IMR-90 (cell line): ENCODE measurements at regions not wholly inside any gene's neighbourhood (a gene's known extent, or its start where the extent isn't known, plus 50 kb on each side); places are given as distances from the start of the nearest gene placed in this dataset.

ENCODE experiments used
- ATAC-seq: fragments of 200-7000 bp; cut with Tn5 transposase; 2 replicates; pipeline ENCODE4 v1.9.1; 2020; ENCODE audit warnings: low read depth, mild to moderate bottlenecking, moderate library complexity
- BruUV-seq: library from RNA; stranded (reverse); fragments of 400-500 nt; replicated peaks from 2 replicates; lab custom pipeline; 2021; lab: Mats Ljungman, UMichigan
- CTCF ChIA-PET: fragments of 300-600 bp; formaldehyde crosslinking; extraction: SDS; loops from one replicate; lab custom pipeline; 2021; ENCODE audit warnings: antibody characterized with exemption; lab: Yijun Ruan, JAX
- POLR2A ChIA-PET: fragments of 300-600 bp; sonication (Branson Sonifier 250); formaldehyde crosslinking; loops from one replicate; lab custom pipeline; 2022; ENCODE audit warnings: antibody characterized with exemption; ENCODE audit not compliant: unreplicated experiment; lab: Charles Lee
- DNase-seq: peaks from one replicate; pipeline ENCODE4 v3.0.0; 2013
- H2AFZ ChIP-seq: replicated peaks from 2 replicates; pipeline ENCODE3; 2013; ENCODE audit warnings: low read length, mild to moderate bottlenecking; ENCODE audit not compliant: poor library complexity
- H2AK5ac ChIP-seq: 2 replicates; pipeline ENCODE4 v1.6.1; 2013; ENCODE audit warnings: low read depth, low read length, inconsistent platforms
- H2AK9ac ChIP-seq: replicated peaks from 2 replicates; pipeline ENCODE3; 2013; ENCODE audit warnings: mild to moderate bottlenecking, low read depth, low read length, moderate library complexity; ENCODE audit not compliant: poor library complexity
- H2BK120ac ChIP-seq: 2 replicates; pipeline ENCODE4 v1.6.1; 2013; ENCODE audit warnings: low read depth, low read length, inconsistent platforms
- H2BK15ac ChIP-seq: 3 replicates; pipeline ENCODE4 v1.6.1; 2013; ENCODE audit warnings: low read depth, low read length, inconsistent platforms
- H2BK20ac ChIP-seq: 2 replicates; pipeline ENCODE4 v1.6.1; 2013; ENCODE audit warnings: low read depth, mild to moderate bottlenecking, inconsistent platforms, low read length, moderate library complexity
- H2BK5ac ChIP-seq: 2 replicates; pipeline ENCODE4 v1.6.1; 2013; ENCODE audit warnings: mild to moderate bottlenecking, low read depth, low read length, inconsistent platforms; ENCODE audit not compliant: poor library complexity, severe bottlenecking
- H3K14ac ChIP-seq: replicated peaks from 2 replicates; pipeline ENCODE4 v1.6.1; 2013; ENCODE audit warnings: low read depth, low read length, inconsistent platforms
- H3K18ac ChIP-seq: 2 replicates; pipeline ENCODE4 v1.6.1; 2013; ENCODE audit warnings: low read depth, low read length, control low read depth
- H3K23ac ChIP-seq: 2 replicates; pipeline ENCODE4 v1.6.1; 2013; ENCODE audit warnings: low read depth, low read length, inconsistent platforms
- H3K27ac ChIP-seq: 2 replicates; pipeline ENCODE4 v1.5.1; 2013; ENCODE audit warnings: mild to moderate bottlenecking, control low read depth, low read length; ENCODE audit not compliant: insufficient read depth
- H3K27me3 ChIP-seq: 2 replicates; pipeline ENCODE4 v1.6.1; 2013; ENCODE audit warnings: low read length; ENCODE audit not compliant: control insufficient read depth, insufficient read depth
- H3K36me3 ChIP-seq: 2 replicates; pipeline ENCODE4 v1.6.1; 2013; ENCODE audit warnings: low read length, mixed read lengths; ENCODE audit not compliant: control insufficient read depth, insufficient read depth
- H3K4ac ChIP-seq: 2 replicates; pipeline ENCODE4 v1.6.1; 2013; ENCODE audit warnings: low read depth, low read length, inconsistent platforms
- H3K4me1 ChIP-seq: 2 replicates; pipeline ENCODE4 v1.6.1; 2013; ENCODE audit warnings: low read length, mixed read lengths; ENCODE audit not compliant: control insufficient read depth, insufficient read depth
- H3K4me2 ChIP-seq: 2 replicates; pipeline ENCODE4 v1.6.1; 2013; ENCODE audit warnings: low read depth, mild to moderate bottlenecking, control low read depth, low read length, moderate library complexity
- H3K4me3 ChIP-seq: 2 replicates; pipeline ENCODE4 v1.5.1; 2013; ENCODE audit warnings: low read depth, mild to moderate bottlenecking, control low read depth, low read length, moderate library complexity; ENCODE audit not compliant: insufficient read depth
- H3K56ac ChIP-seq: 2 replicates; pipeline ENCODE4 v1.6.1; 2013; ENCODE audit warnings: low read length, inconsistent platforms; ENCODE audit not compliant: insufficient read depth; ENCODE audit errors: extremely low read depth
- H3K79me1 ChIP-seq, 2 experiments: 2 replicates each; pipeline ENCODE4 v1.6.1; 2013; ENCODE audit warnings: low read length in 2 of 2, inconsistent platforms in 1 of 2, low read depth in 1 of 2
- H3K9ac ChIP-seq: 2 replicates; pipeline ENCODE4 v1.6.1; 2013; ENCODE audit warnings: low read depth, low read length, control low read depth
- H3K9me1 ChIP-seq: 2 replicates; pipeline ENCODE4 v1.6.1; 2013; ENCODE audit warnings: low read length, inconsistent platforms; ENCODE audit not compliant: insufficient read depth
- H3K9me3 ChIP-seq: 2 replicates; pipeline ENCODE4 v1.6.1; 2013; ENCODE audit warnings: low read length; ENCODE audit not compliant: control insufficient read depth, insufficient read depth
- H4K20me1 ChIP-seq: 2 replicates; pipeline ENCODE4 v1.6.1; 2013; ENCODE audit warnings: low read length, inconsistent platforms; ENCODE audit not compliant: insufficient read depth
- H4K5ac ChIP-seq: 2 replicates; pipeline ENCODE4 v1.6.1; 2013; ENCODE audit warnings: mild to moderate bottlenecking, low read depth, low read length, control low read depth
- H4K8ac ChIP-seq, 2 experiments: 2 replicates each; pipeline ENCODE4 v1.6.1; 2013; ENCODE audit warnings: low read depth in 2 of 2, low read length in 2 of 2, control low read depth in 1 of 2, inconsistent platforms in 1 of 2
- H4K91ac ChIP-seq: 2 replicates; pipeline ENCODE4 v1.6.1; 2013; ENCODE audit warnings: low read depth, low read length, inconsistent platforms; ENCODE audit not compliant: insufficient read depth
- CTCF ChIP-seq: conservative IDR thresholded peaks from 2 replicates; pipeline ENCODE4 v1.5.1; 2012; ENCODE audit warnings: mild to moderate bottlenecking, low read depth, low read length, improper control_type of control experiment
- FOS ChIP-seq: fragments of 150-350 bp; IDR thresholded peaks from 2 replicates; pipeline ENCODE4 v1.6.1; 2016; ENCODE audit warnings: low read depth, low read length
- MAFK ChIP-seq: IDR thresholded peaks from 2 replicates; pipeline ENCODE4 v1.6.1; 2012; ENCODE audit warnings: low read depth, low read length, improper control_type of control experiment
- WGBS, 2 experiments: methylation state at CpG; one replicate each; pipeline versions ENCODE4 v1.1.5 to v1.1.7; 2013; ENCODE audit warnings: missing lambda C conversion rate in 2 of 2; ENCODE audit not compliant: insufficient read length in 1 of 2; ENCODE audit errors: extremely low coverage in 2 of 2; 5-methylcytosine and 5-hydroxymethylcytosine counted together
- dilution Hi-C: fragments of 300-500 bp; cut with HindIII; formaldehyde crosslinking; loops from one replicate; pipeline ENCODE4 v1.14.3; 2018; ENCODE audit warnings: low sequenced_read_pairs; ENCODE audit not compliant: unreplicated experiment
- in situ Hi-C: fragments of 300-500 bp; cut with MboI; formaldehyde crosslinking; loops from 3 replicates; pipeline ENCODE4 v1.14.3; 2019; ENCODE audit warnings: low sequenced_read_pairs, inconsistent platforms, mixed read lengths
- intact Hi-C: fragments of 100-400 bp; cut with micrococcal nuclease; formaldehyde crosslinking; loops from 2 replicates; pipeline ENCODE4 v1.10.0; 2022

- TF ChIP-seq MAFK (no peak), FOS (no peak)
Observed at GRCh38 chr3:19598870-19599269, 335.1 kb downstream of the EFHB start (continued).

- H2BK120ac ChIP-seq, result no peak overlapping the region
- H4K20me1 ChIP-seq, result no peaks in the 10 kb centered on the region
- intact Hi-C loops (no loop called here), dilution Hi-C loops (no loop called here), in situ Hi-C loops (no loop called here)
- H3K4ac ChIP-seq, result no peak overlapping the region
- no peak overlapping the region for H2AK9ac ChIP-seq
- no peak overlapping the region for H3K56ac ChIP-seq
- no peak overlapping the region for H4K8ac ChIP-seq
- no peak overlapping the region for H3K18ac ChIP-seq
- POLR2A ChIA-PET, result no interaction called here
- no peak for DNase-seq
- H2AK5ac ChIP-seq, result no peak overlapping the region
- WGBS, 2 experiments, result no CpG with 5 or more reads among the region's 1 CpG
- H3K9me1 ChIP-seq, result no peaks in the 10 kb centered on the region
- no peak overlapping the region for H3K27ac ChIP-seq
- no peak for TF ChIP-seq CTCF
- H3K14ac ChIP-seq, result no peak overlapping the region
- no peak overlapping the region for H4K5ac ChIP-seq
- no peak overlapping the region for H2AFZ ChIP-seq
- no peak for ATAC-seq
- H3K4me2 ChIP-seq, result no peak overlapping the region
- no TSS peak for BruUV-seq
- H3K4me3 ChIP-seq, result no peak overlapping the region
- no peak overlapping the region for H2BK15ac ChIP-seq
- peaks cover 2% of the 10 kb centered on the region; the same call in 1 of the 2 replicates for H3K9me3 ChIP-seq
- no peak overlapping the region for H3K23ac ChIP-seq
- no peak overlapping the region for H3K9ac ChIP-seq
- H3K27me3 ChIP-seq, result no peaks in the 10 kb centered on the region
- no peaks in the 10 kb centered on the region for H3K4me1 ChIP-seq
- H3K79me1 ChIP-seq, result no peaks in the 10 kb centered on the region
- no peak overlapping the region for H2BK5ac ChIP-seq
- H2BK20ac ChIP-seq, result no peak overlapping the region
- CTCF ChIA-PET, result no interaction called here
- no peaks in the 10 kb centered on the region for H3K36me3 ChIP-seq
- H4K91ac ChIP-seq, result no peak overlapping the region
Observed at GRCh38 chr3:19596408-19596807, 337.6 kb downstream of the EFHB start.
